ENCODE measurements at regions not wholly inside any gene's neighbourhood (a gene's known extent, or its start where the extent isn't known, plus 50 kb on each side); places are given as distances from the start of the nearest gene placed in this dataset.
"Not testable (repeated sequence)": the region's sequence is repeated elsewhere in the genome, so short reads cannot be mapped to it uniquely, and the experiment has no call there.

DNA sequence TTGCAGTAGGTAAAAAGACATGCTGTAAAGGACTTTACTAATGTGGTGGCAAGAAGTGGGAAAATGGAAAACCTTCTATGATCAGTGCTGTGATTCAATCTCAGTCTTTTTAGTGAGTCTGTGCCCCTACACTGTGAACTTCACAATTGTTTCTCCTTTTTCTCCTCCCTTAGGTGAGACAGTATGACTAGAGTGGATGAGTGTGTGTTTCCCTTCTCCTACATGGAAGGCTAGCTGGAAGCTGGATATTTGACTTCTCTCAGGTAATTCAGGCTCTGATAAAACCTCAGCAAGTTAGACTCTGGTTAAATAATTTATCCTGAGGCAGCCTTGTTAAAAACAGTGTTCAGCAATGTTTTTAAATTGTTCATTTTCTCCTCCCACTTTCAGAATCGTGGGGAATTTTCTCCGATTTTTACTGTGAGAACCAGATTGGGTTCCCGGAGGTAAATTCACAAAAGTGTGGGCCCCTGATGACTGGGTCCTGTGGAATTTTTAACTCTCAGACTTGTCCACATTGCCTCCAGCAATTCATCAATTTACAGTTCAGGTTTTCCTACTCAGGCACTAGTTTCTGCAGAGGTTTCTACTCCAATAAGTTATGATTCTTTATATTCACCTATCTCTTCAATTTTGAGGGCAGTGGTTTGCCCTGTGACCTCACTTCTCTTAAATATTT is 149.1 kb upstream of the PIK3R1 start:
- DNase-seq, result no peak

DNA sequence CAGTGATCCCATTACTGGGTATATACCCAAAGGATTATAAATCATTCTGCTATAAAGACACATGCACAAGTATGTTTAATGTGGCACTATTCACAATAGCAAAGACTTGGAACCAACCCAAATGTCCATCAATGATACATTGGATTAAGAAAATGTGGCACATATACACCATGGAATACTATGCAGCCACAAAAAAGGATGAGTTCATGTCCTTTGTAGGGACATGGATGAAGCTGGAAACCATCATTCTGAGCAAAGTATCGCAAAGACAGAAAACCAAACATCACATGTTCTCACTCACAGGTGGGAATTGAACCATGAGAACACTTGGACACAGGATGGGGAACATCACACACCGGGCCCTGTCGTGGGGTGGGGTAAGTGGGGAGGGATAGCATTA is 150.2 kb upstream of the PIK3R1 start:
- not testable (repeated sequence) for DNase-seq

DNA sequence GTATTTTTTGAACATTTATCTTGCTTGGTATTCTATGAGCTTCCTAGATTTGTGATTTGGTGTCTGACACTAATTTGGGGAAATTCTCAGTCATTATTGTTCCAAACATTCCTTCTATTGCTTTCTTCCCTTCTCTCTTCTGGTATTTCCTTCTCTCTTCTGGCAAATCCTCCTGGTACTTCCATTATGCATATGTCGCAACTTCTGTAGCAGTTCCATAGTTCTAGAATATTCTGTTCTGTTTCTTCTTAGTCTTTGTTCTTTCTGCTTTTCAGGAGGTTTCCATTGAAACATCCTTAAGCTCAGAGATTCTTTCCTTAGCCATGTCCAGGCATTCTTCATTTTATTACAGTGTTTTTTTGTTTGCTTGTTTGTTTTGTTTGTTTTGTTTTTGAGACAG is 155.2 kb upstream of the PIK3R1 start:
- no peak for DNase-seq

DNA sequence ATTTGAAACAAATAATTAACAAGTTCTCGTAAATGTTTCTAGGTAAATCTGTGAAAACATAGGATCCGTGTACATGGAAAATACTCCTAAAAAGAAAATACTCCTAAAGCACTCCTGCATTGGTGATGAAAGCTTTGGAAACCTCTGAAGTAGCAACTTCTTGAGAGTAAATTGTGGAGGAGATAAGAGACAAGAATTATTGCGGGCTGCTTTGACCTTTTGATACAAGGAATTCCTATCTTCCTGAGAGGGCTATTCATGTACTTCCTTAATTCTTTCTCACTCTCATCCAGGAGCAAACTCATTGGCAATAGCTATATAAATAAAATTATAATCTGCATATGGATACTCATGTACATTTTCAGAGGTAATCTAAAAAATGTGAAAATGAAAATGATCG is 158.4 kb upstream of the PIK3R1 start:
- DNase-seq, result no peak

DNA sequence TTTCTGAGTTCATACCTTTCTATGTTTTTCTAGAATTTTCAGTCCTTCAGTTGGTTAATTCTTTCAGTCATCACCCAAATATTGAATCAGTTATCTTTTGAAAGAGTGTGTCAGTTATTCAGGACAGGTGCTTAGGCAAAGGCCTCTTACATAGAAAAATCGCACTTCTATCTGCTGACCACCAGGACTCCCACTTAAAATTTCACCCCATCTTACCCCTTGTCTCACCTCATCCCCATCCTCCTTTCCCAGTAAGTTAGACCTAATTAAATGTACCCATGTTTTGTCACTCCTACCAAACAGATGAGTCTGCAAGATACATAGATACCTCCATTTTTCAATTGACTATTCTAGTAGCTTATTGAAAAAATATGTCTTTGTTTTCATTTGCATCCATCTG is 159.9 kb upstream of the PIK3R1 start:
- DNase-seq, result no peak

DNA sequence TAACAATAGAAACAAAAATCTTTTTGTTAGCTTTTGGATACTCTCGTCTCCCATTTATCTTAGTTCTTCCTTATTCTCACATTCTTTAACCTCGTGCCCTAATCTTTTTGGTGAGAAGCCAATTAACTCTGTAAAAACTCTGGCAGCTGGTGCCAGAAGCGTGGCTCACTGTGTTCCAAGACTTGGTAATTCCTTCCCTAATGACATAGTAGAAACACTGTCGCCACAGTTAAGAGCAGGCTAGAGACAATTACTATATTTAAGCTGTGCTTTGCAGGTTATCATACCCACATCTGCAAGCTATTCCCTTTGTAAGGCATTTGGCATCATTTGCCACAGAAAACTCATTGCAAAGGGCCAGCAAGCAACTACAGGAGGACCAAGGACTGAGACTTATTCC is 160.9 kb upstream of the PIK3R1 start:
- no peak for DNase-seq

DNA sequence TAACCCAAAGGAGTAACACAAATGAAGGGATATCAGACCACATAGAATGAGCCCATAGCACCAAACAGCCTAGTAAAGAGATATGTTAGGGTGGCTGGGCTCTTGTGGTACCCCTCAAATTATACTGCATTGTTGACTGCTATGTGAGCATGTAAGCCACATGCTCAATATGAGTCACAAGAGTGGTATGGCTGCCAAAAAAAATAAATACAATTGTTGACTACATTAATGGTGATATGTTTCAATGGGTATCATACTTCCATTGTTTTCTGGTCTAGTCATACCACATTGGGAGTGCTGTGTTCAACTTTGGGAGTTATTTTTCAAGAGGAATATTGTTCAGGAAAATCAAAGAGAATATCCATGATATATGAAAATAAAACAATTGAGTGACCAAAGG is 162.4 kb upstream of the PIK3R1 start:
- no peak for DNase-seq

DNA sequence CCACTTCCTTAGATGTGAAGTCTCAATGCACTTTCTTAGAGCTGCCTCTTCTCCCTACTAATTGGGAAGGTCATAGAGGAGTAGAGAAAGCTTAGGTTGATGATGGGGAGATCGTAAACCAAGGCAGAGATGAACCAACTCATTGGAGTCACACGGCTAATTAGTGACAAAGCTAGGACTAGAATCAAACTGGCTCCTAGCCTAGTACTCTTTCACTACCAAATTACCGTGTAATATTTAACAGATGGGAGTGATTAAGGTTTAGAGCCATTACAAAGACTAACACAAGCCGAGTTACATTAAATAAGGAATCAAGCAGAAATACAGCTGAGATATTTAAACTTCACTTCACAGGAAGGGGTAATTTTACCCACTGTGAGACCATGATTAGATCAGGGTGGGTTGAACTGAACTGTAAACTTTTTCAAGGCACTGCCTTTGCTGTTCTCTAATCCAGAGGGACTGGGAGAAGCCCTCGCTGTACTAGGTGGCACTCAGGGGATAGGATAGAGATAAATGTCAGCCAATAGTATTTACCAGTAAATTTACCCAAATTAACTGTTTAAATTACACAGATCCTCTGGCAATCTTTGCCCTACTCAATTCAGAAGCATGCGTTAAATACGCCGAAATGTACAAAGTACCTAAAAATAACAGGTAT is 166.4 kb upstream of the PIK3R1 start:
- no peak for DNase-seq

DNA sequence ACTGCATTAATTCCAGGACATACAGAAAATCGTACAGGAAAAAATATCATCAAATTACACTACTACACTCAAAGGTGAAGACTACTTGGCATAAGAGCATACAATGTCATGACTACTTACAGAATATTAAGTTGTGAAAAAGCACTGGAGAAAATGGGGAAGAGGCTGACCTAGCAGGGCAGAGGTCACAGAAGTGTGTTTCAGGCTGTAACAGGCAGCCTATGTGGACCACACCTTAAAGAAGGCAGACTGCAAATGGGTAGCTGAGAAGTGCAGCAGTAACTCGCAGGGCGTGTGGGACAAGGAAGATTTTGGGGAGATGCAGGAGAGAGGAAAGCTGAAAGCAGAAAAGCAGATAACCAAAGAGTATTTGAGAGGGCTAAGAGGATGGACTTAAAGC is 167.0 kb upstream of the PIK3R1 start:
- no peak for DNase-seq

DNA sequence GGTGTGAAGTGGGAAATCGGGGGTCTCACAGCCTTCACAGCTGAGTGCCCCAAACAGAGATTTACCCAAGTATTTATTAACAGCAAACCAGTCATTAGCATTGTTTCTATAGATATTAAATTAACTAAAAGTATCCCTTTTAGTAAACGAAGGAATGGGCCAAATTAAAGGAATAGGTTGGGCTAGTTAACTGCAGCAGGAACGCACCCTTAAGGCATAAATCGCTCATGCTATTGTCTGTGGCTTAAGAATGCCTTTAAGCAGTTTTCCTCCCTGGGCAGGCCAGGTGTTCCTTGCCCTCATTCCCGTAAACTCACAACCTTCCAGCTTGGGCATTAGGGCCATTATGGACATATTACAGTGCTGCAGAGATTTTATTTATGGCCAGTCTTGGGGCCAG is 167.5 kb upstream of the PIK3R1 start:
- not testable (repeated sequence) for DNase-seq

DNA sequence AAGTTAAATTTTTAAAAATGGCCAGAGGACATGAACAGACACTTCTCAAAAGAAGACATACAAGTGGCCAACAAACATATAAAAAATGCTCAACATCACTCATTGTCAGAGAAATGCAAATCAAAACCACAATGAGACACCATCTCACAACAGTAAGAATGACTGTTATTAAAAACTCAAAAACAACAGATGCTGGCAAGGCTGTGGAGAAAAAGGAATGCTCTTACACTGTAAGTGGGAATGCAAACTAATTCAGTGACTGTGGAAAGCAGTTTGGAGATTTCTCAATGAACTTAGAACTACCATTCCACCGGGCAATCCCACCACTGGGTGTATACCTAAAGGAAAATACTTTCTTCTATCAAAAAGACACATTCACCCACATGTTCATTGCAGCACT is 168.5 kb upstream of the PIK3R1 start:
- DNase-seq, result no peak

DNA sequence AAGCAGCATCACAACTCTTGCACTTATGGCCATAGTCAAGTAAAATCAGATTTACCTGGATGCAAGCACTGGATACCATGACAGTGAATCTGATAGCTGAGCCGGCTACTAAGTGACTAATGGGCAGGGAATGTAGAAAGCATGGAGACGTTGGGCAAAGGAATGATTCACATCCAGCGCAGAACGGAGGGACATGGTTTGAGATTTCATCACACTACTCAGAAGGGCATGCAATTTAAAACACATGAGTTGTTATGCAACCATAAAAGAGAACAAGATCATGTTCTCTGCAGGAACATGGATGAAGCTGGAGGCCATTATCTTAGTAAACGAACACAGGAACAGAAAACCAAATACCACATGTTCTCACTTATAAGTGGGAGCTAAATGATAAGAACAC is 169.1 kb upstream of the PIK3R1 start:
- DNase-seq, result peak; percentile 71 to 91 (median 87)

DNA sequence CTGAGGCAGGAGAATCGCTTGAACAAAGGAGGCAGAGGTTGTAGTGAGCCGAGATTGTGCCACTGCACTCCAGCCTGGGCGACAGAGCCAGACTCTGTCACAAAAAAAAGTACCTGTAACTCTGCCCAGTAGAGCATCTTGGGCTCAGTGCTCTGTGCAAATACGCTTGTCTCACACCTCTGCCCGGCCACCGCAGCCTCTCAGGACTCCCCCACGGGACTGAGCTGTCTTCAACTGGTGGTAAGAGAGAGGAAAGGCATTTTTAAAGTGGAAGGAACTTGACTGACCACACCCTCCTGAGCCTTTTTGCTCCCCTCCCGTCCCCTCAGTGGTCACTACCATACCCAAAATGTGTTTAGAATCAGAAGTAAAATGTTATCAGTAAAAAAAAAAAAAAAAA is 174.3 kb upstream of the PIK3R1 start:
- peak; percentile 35 to 46 (median 46) for DNase-seq

DNA sequence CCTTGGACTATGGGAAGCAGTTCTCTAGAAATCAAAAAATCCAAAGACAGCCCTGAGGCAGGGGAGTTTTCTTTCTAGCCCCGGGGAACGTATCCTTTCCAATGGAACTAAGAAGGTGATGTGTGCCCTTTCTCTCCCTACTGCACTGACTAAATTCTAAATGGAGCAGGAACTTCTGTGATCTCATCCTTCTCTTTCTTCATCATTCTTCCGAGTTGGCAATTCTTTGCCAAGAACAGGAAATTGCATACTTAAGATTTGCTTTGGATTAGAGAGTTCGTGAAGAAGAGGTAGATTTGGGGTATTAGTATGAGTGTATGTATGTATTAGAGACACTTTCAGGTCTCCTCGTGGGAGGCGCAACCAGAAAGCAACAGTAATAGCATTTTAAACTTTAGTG is 178.0 kb upstream of the PIK3R1 start:
- peak; percentile 50 to 78 (median 73) for DNase-seq

DNA sequence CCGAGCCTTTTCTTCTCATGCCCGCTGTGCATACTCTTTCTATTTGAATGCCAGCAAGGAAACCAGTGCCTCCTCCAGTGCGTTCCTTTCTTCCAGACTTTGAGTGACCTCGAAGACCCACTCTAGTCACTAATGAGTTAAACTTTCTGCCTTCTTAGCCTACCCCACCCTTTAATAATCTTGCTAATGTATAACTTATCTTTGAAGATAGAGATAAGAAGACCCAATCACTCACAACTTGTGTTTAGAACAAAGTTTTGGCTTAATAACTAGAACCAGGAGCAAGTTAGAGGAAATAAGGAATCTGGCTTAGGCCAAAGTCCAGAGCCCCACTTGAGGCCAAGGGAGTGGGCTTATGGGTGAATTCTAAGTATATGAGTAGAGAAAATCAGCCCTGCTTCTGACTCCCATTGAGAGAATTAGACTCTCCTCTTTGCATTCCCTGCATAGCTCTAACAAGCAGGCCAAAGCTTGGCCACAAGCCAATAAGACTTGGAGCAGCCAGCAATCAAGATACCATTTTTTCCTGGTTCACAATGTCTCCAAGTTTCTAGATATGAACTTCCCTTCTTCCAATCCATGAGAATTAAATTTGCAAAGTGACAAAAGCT is 181.5 kb upstream of the PIK3R1 start:
- DNase-seq, result no peak

DNA sequence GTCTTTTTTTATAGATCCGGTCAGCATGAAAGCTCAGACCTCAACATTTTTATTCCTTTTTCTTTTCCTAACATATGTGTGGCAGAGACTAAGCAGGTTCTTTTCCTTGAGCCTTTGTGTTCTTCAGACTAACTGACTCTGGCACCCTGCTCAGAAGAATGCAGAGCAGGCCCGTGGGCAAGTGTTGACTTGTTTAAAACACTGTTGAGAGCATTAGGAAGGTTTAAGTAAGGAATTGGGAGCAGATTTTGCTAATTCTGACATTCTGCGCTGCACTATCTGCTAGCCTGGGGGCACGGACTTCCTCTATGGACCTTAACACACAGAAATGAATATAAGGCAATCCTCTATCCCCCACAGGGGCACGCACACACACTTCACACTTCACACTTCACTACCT is 182.5 kb upstream of the PIK3R1 start:
- DNase-seq, result no peak

DNA sequence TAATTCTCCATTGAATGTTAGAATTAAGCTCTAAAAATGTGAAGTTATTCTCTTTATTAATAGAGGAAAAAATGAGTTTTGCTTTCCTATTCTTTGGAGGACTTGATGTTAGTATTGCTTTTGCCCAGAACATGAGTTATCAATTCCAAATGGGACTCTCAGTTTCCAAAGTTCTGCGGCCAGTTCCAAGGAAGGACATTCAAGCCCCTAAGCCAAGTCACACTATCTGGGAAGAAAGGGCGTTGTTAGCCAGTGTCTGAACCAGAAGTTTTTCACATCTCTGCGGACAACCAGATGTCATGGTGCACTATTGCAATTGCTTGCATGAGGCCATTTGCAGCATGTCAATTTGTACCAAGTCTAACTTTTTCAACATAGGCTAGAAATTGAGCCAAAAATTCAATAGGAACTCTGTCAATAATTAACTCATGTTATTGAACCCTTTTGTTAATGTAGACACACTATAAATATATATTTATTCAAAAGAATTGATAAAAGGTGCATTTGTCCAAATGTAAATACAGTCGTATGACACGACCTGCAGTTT is 183.3 kb upstream of the PIK3R1 start:
- DNase-seq, result no peak

DNA sequence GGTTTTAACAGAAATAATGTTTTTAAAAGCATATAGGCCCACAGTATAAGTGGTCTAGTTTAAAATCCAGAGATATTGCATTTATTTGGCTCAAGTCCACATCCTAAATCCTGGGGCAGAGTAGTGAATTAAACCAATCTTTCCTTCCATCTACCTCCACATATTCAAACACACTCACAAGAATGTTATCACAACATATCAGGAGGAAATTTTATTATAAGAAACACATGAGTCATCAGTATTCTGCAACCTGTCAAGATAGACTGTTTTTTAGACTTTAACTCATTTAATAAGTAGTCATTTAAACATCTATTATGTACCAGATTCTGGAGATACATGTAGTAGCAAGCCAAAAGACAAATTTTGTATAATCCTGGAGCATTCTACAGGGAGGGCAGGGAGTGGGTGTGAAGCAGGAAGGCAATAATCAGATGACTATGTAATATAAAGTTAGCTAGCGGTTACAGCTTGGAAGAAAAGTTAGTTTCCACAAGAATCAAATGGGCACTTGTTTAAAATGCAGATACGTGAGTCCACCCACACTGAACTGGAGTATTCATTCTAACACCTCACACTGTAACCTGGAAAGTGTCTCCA is 187.3 kb upstream of the PIK3R1 start:
- no peak for DNase-seq

DNA sequence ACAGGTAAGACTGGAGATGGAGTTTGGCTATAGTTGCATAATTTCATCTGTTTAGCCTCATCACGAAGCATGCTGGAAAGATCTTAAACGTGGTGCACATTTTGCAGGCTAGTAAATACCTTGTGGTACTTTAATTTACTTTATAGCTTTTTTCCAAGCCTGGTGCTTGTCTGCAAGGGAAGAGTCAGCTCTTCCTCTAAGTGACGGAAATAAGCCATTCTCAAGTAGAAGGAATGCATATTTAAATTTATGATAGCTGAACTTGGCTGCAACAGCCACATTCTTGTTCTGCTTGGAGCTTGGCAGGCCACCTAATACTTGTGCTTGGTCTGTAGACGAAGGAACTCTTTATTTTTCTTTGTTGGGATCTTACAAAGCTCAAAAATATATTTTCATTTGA is 188.0 kb upstream of the PIK3R1 start:
- no peak for DNase-seq

DNA sequence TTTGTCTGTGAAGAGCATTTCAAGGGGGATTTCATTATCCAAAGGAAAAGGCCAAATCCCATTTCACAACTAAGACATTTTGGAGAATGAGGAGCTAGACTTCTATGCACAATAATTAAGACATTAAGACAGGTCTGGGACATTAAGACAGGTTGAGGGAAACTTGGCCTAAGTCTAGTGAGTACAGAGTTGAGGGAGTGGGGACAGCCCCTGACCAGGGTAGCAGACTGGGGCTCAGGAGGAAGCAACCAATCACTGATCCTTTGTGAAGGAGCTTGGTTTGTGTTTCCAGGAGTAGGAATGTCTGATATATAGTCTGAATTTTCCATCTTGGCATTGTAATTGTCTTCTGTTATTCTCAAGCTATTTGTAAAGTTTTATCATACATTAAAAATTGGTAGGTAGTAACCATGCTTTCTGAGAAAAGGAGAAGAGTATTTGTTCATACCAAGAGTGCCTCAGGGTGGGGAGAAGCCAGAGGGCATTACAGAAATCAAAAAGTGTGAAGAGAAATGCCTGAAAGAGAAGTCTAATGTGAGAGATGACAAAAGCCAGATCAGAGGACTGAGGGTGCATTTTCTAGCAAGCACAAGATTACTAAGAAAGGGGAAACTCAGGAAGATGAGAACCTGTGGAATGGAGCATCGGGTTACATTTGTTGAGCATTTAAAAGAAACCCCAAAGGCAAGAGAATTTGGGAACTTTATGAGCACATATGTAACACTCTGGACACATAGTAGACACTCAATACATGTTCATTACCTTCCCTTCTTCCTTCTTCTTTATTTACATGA is 189.3 kb upstream of the PIK3R1 start:
- DNase-seq, result peak in 2 of 3 donors; percentile 21 to 38

DNA sequence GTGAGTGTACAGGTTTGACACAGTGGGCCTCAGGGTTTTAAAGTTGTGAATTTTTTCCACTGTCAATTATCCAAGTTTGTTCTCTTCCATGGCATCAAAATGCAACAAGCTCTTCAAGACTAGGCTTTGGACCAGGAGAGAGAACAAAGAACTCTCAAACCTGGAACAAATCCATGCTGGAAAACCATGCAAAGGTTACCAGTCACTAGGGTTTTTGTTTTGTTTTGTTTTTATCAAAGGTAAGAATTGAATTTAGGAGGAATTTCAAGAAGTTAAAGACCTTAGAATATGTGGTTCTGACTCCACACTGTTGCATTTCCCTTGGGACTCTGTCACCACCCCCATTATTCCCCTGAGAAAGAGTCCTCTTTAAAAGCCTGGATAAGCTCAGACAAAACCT is 191.1 kb upstream of the PIK3R1 start:
- DNase-seq, result no peak

DNA sequence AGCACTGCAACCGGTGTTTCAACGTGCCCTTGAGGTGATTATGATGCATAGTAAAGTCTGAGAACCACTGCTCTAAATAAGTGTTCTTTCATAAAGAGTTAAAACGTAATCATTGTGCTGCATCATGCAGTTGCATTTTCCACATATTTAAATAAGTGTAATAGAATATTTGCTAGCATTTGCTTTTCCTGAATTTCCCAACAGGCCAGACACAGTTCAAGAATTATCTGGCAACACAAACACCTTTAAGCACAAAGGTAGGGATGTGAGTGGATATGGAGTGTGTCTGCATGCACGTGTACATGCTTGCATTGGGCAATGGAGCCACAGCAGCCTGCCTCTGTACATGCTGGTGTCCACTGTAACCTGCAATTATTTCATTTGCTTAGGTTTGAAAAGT is 193.6 kb upstream of the PIK3R1 start:
- no peak for DNase-seq

DNA sequence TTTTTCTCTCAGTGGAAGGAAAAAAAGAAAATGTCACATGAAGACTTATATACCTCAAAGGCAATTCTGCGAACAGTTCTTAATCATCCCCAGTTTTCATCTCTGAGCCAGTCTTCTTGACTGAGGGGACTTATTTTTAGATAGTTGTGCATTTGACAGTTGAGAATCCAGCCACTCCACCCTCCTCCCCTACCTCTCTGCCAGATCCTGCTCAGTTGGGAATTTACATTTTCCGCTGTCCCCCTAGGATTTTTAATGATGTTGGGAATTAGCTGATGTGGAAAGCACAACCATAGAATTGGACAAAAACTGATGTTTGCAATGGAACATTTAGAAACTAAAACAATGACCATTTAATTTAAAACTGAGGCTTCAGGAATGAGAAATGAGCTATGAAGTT is 194.3 kb upstream of the PIK3R1 start:
- DNase-seq, result no peak

All from suppressor macrophage treated with lipopolysaccharide for 1 hour (primary cell).